ENCODE measurements at regions not wholly inside any gene's neighbourhood (a gene's known extent, or its start where the extent isn't known, plus 50 kb on each side); places are given as distances from the start of the nearest gene placed in this dataset.

GRCh38 chr6:25035174-25035511, 99.4 kb upstream of the RIPOR2 start:
- Histone ChIP-seq H3K4me1 (peaks cover 79% of the 10 kb centered on the region), H3K4me2 (peak overlapping the region; percentile 92), H3K9ac (peak overlapping the region; percentile 80), H3K4me3 (peak overlapping the region; percentile 55), H3K36me3 (0 out of 2 replicates have a peak, but pooled peaks cover 7% of the 10 kb centered on the region), H4K20me1 (no peaks in the 10 kb centered on the region), H3K27me3 (no peaks in the 10 kb centered on the region), H3K9me3 (no peaks in the 10 kb centered on the region), H3K27ac (peak overlapping the region; percentile 82)
- TF ChIP-seq Cebpa-rat (IDR thresholded peaks at IDR 0.05): no peak

GRCh38 chr6:25035512-25036435, 100.0 kb upstream of the RIPOR2 start:
- Histone ChIP-seq H3K4me2 (peak overlapping the region; percentile 92), H3K27me3 (no peaks in the 10 kb centered on the region), H3K9ac (peak overlapping the region; percentile 80), H3K9me3 (no peaks in the 10 kb centered on the region), H3K27ac (peak overlapping the region; percentile 82), H3K4me1 (peaks cover 86% of the 10 kb centered on the region), H3K36me3 (0 out of 2 replicates have a peak, but pooled peaks cover 4% of the 10 kb centered on the region), H4K20me1 (no peaks in the 10 kb centered on the region), H3K4me3 (peak overlapping the region; percentile 55)
- TF ChIP-seq Cebpa-rat (IDR thresholded peaks at IDR 0.05): no peak

- H3K4me3 ChIP-seq: no peak overlapping the region
- no peak overlapping the region; the same call in 1 of the 2 replicates for H3K27ac ChIP-seq
- no peak for TF ChIP-seq Cebpa-rat (IDR thresholded peaks at IDR 0.05)
- H3K4me1 ChIP-seq: peaks cover 89% of the 10 kb centered on the region
- H3K36me3 ChIP-seq: no peaks in the 10 kb centered on the region
- peak overlapping the region; percentile 80; the same call in 1 of the 2 replicates for H3K9ac ChIP-seq
- H4K20me1 ChIP-seq: no peaks in the 10 kb centered on the region
- peak overlapping the region; percentile 92 for H3K4me2 ChIP-seq
- H3K9me3 ChIP-seq: no peaks in the 10 kb centered on the region
- H3K27me3 ChIP-seq: no peaks in the 10 kb centered on the region
Measured at GRCh38 chr6:25036461-25036860, 100.7 kb upstream of the RIPOR2 start.

GRCh38 chr6:25038300-25038699, 102.5 kb upstream of the RIPOR2 start:
- Histone ChIP-seq H3K9me3 (no peaks in the 10 kb centered on the region), H3K4me1 (peaks cover 92% of the 10 kb centered on the region), H3K9ac (no peak overlapping the region), H4K20me1 (no peaks in the 10 kb centered on the region), H3K4me2 (peak overlapping the region; percentile 80), H3K36me3 (no peaks in the 10 kb centered on the region), H3K27ac (0 out of 2 replicates have a peak overlapping the region, but pooled peaks have one; percentile 4), H3K27me3 (no peaks in the 10 kb centered on the region), H3K4me3 (no peak overlapping the region)
- no peak for TF ChIP-seq Cebpa-rat (IDR thresholded peaks at IDR 0.05)

GRCh38 chr6:25038999-25039398, 103.2 kb upstream of the RIPOR2 start:
- H3K27ac ChIP-seq: peak overlapping the region; percentile 4; the same call in 1 of the 2 replicates
- H3K4me1 ChIP-seq: peaks cover 88% of the 10 kb centered on the region

GRCh38 chr6:25041485-25042035, 105.8 kb upstream of the RIPOR2 start:
- Histone ChIP-seq H3K27ac (peak overlapping the region; percentile 77), H3K4me2 (peak overlapping the region; percentile 80), H3K4me3 (peak overlapping the region; percentile 62), H3K4me1 (peaks cover 63% of the 10 kb centered on the region), H3K9me3 (no peaks in the 10 kb centered on the region), H3K27me3 (no peaks in the 10 kb centered on the region), H3K36me3 (no peaks in the 10 kb centered on the region), H4K20me1 (no peaks in the 10 kb centered on the region), H3K9ac (peak overlapping the region; percentile 67)
- no peak for TF ChIP-seq Cebpa-rat (IDR thresholded peaks at IDR 0.05)

More at GRCh38 chr6:25038999-25039398, 103.2 kb upstream of the RIPOR2 start:
- H3K9ac ChIP-seq: 0 out of 2 replicates have a peak overlapping the region, but pooled peaks have one; percentile 11
- H3K27me3 ChIP-seq: no peaks in the 10 kb centered on the region
- H3K4me3 ChIP-seq: peak overlapping the region; percentile 29; the same call in 1 of the 2 replicates
- H3K4me2 ChIP-seq: peak overlapping the region; percentile 80
- H3K9me3 ChIP-seq: no peaks in the 10 kb centered on the region
- TF ChIP-seq Cebpa-rat (IDR thresholded peaks at IDR 0.05): no peak
- no peaks in the 10 kb centered on the region for H4K20me1 ChIP-seq
- H3K36me3 ChIP-seq: no peaks in the 10 kb centered on the region

GRCh38 chr6:25042036-25042521, 106.3 kb upstream of the RIPOR2 start:
- Histone ChIP-seq H4K20me1 (no peaks in the 10 kb centered on the region), H3K9me3 (no peaks in the 10 kb centered on the region), H3K4me2 (peak overlapping the region; percentile 80), H3K4me3 (peak overlapping the region; percentile 62), H3K4me1 (peaks cover 63% of the 10 kb centered on the region), H3K36me3 (no peaks in the 10 kb centered on the region), H3K27ac (peak overlapping the region; percentile 77), H3K27me3 (no peaks in the 10 kb centered on the region), H3K9ac (peak overlapping the region; percentile 67)
- TF ChIP-seq Cebpa-rat (IDR thresholded peaks at IDR 0.05): no peak

- H3K9ac ChIP-seq: no peak overlapping the region
- H3K4me2 ChIP-seq: peak overlapping the region; percentile 80
- no peaks in the 10 kb centered on the region for H3K27me3 ChIP-seq
- H3K9me3 ChIP-seq: no peaks in the 10 kb centered on the region
- peaks cover 60% of the 10 kb centered on the region for H3K4me1 ChIP-seq
- H4K20me1 ChIP-seq: no peaks in the 10 kb centered on the region
- no peaks in the 10 kb centered on the region for H3K36me3 ChIP-seq
- TF ChIP-seq Cebpa-rat (IDR thresholded peaks at IDR 0.05): no peak
- peak overlapping the region; percentile 62; the same call in 1 of the 2 replicates for H3K4me3 ChIP-seq
- peak overlapping the region; percentile 77 for H3K27ac ChIP-seq
Measured at GRCh38 chr6:25042536-25042935, 106.8 kb upstream of the RIPOR2 start.

- H3K4me1 ChIP-seq: peaks cover 60% of the 10 kb centered on the region
- H3K36me3 ChIP-seq: no peaks in the 10 kb centered on the region
- H3K9me3 ChIP-seq: no peaks in the 10 kb centered on the region
- TF ChIP-seq Cebpa-rat (IDR thresholded peaks at IDR 0.05): no peak
- peak overlapping the region; percentile 80 for H3K4me2 ChIP-seq
- no peak overlapping the region for H3K9ac ChIP-seq
- no peaks in the 10 kb centered on the region for H4K20me1 ChIP-seq
- no peak overlapping the region for H3K4me3 ChIP-seq
- H3K27me3 ChIP-seq: no peaks in the 10 kb centered on the region
- H3K27ac ChIP-seq: 0 out of 2 replicates have a peak overlapping the region, but pooled peaks have one; percentile 77
Measured at GRCh38 chr6:25042984-25043725, 107.4 kb upstream of the RIPOR2 start.

Measured in BLaER1 (cell line).